Parathyroid adenoma (tissue), 2 donors: ENCODE measurements at regions not wholly inside any gene's neighbourhood (a gene's known extent, or its start where the extent isn't known, plus 50 kb on each side); places are given as distances from the start of the nearest gene placed in this dataset.

Experiments
- H2AFZ ChIP-seq: fragments of 300-600 bp; sonication (generic); one replicate; pipeline ENCODE4 v1.7.0; 2017; ENCODE audit warnings: antibody characterized with exemption, mild to moderate bottlenecking
- H3K27ac ChIP-seq: fragments of 300-600 bp; sonication (generic); one replicate; pipeline ENCODE4 v1.7.0; 2017
- H3K27me3 ChIP-seq: fragments of 300-600 bp; sonication (generic); one replicate; pipeline ENCODE4 v1.7.0; 2017; ENCODE audit warnings: low read length; ENCODE audit not compliant: control insufficient read depth, insufficient read depth
- H3K36me3 ChIP-seq: fragments of 300-600 bp; sonication (generic); one replicate; pipeline ENCODE4 v1.7.0; 2017; ENCODE audit warnings: low read length; ENCODE audit not compliant: control insufficient read depth, insufficient read depth
- H3K4me1 ChIP-seq: fragments of 300-600 bp; sonication (generic); one replicate; pipeline ENCODE4 v1.7.0; 2017; ENCODE audit warnings: control low read depth
- H3K4me2 ChIP-seq: fragments of 300-600 bp; sonication (generic); one replicate; pipeline ENCODE4 v1.7.0; 2017; ENCODE audit warnings: low read length
- H3K4me3 ChIP-seq: fragments of 300-600 bp; sonication (generic); one replicate; pipeline ENCODE4 v1.7.0; 2017; ENCODE audit warnings: low read depth, low read length
- H3K79me2 ChIP-seq: fragments of 300-600 bp; sonication (generic); one replicate; pipeline ENCODE4 v1.7.0; 2017; ENCODE audit warnings: control low read depth
- H3K9ac ChIP-seq: fragments of 300-600 bp; sonication (generic); one replicate; pipeline ENCODE4 v1.7.0; 2017; ENCODE audit warnings: mild to moderate bottlenecking
- H3K9me3 ChIP-seq: fragments of 300-600 bp; sonication (generic); one replicate; pipeline ENCODE4 v1.7.0; 2017; ENCODE audit warnings: low read length; ENCODE audit not compliant: control insufficient read depth
- TF ChIP-seq, protein P1 (sequence below): fragments of 300-600 bp; sonication (generic); IDR thresholded peaks from one replicate; pipeline ENCODE4 v1.7.0; 2017; ENCODE audit warnings: antibody characterized with exemption, mild to moderate bottlenecking
- donor health status: primary hyperparathyroidism.

DNA sequence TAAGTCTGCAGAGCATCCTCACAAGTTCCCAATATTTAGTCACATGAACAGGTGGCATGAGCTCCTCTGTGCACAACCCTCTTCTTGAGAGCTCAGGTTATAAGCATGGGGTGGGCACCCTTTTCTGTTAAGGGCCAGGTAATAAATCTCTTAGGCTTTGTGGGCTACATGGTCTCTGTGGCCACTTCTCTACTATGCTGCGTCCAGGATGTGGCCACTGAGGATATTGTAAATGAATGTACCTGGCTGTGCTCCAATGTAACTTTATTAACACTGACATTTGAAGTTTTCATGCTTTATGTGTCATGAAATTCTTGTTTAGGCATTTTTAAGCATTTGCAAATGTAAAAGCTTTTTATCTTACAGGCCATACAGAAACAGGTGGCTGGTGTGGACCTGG lies 116.8 kb upstream of the ST6GAL2 start:
- H3K9me3 ChIP-seq: no peaks in the 10 kb centered on the region
- TF ChIP-seq, protein P1, sequence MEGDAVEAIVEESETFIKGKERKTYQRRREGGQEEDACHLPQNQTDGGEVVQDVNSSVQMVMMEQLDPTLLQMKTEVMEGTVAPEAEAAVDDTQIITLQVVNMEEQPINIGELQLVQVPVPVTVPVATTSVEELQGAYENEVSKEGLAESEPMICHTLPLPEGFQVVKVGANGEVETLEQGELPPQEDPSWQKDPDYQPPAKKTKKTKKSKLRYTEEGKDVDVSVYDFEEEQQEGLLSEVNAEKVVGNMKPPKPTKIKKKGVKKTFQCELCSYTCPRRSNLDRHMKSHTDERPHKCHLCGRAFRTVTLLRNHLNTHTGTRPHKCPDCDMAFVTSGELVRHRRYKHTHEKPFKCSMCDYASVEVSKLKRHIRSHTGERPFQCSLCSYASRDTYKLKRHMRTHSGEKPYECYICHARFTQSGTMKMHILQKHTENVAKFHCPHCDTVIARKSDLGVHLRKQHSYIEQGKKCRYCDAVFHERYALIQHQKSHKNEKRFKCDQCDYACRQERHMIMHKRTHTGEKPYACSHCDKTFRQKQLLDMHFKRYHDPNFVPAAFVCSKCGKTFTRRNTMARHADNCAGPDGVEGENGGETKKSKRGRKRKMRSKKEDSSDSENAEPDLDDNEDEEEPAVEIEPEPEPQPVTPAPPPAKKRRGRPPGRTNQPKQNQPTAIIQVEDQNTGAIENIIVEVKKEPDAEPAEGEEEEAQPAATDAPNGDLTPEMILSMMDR: no peak
- no peak overlapping the region for H3K4me2 ChIP-seq
- H3K4me1 ChIP-seq: no peaks in the 10 kb centered on the region
- H3K4me3 ChIP-seq: no peak overlapping the region
- no peak overlapping the region for H2AFZ ChIP-seq
- no peak overlapping the region for H3K27ac ChIP-seq
- no peaks in the 10 kb centered on the region for H3K36me3 ChIP-seq
- no peaks in the 10 kb centered on the region for H3K27me3 ChIP-seq
- no peak overlapping the region for H3K9ac ChIP-seq
- H3K79me2 ChIP-seq: no peaks in the 10 kb centered on the region

DNA sequence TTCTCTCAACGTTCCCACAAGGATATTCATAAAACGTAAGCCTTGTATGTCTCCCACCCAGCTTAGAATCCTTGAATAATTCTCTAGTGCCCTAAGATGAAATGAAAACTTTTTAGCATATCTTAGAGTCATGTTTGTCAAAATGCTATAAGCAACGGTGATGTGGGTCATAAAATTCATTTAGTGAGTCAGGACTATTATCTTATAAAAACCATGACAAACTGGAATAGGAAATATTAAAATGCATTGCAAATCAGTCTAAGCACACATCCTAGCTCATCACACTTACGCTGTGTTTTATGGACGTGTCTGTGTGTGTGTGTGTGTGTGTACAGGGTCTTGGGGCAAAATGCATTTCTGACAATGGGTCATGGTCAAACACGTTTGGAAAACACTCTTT lies 119.9 kb upstream of the ST6GAL2 start:
- TF ChIP-seq, protein P1: no peak
- Histone ChIP-seq H3K4me1 (no peaks in the 10 kb centered on the region), H2AFZ (no peak overlapping the region), H3K27me3 (no peaks in the 10 kb centered on the region), H3K79me2 (no peaks in the 10 kb centered on the region), H3K4me2 (no peak overlapping the region), H3K27ac (no peak overlapping the region), H3K36me3 (no peaks in the 10 kb centered on the region), H3K9me3 (no peaks in the 10 kb centered on the region), H3K9ac (no peak overlapping the region), H3K4me3 (no peak overlapping the region)

DNA sequence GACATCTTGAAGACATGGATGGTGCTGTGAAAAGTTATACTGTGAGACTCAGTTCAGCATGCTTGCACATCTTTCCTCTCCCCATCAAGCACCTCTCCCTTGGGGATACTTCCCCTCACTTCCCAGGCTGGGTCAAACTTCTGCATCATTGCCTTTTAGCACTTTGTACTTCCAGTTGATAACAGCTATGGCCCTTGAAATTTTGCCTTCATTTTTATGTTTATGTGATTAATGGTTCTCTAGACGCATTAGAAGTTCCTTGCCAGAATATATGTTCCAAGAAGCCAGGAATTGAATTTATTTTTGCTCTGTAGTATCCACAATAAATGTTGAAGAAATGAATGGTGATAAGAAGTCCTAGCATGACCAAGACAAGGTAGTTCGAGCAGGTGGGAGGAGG lies 120.9 kb upstream of the ST6GAL2 start:
- H3K4me2 ChIP-seq: no peak overlapping the region
- H3K9ac ChIP-seq: no peak overlapping the region
- no peaks in the 10 kb centered on the region for H3K36me3 ChIP-seq
- H3K27me3 ChIP-seq: no peaks in the 10 kb centered on the region
- H3K4me1 ChIP-seq: no peaks in the 10 kb centered on the region
- H3K79me2 ChIP-seq: no peaks in the 10 kb centered on the region
- H3K27ac ChIP-seq: no peak overlapping the region
- H2AFZ ChIP-seq: no peak overlapping the region
- no peak overlapping the region for H3K4me3 ChIP-seq
- no peaks in the 10 kb centered on the region for H3K9me3 ChIP-seq
- TF ChIP-seq, protein P1: no peak

DNA sequence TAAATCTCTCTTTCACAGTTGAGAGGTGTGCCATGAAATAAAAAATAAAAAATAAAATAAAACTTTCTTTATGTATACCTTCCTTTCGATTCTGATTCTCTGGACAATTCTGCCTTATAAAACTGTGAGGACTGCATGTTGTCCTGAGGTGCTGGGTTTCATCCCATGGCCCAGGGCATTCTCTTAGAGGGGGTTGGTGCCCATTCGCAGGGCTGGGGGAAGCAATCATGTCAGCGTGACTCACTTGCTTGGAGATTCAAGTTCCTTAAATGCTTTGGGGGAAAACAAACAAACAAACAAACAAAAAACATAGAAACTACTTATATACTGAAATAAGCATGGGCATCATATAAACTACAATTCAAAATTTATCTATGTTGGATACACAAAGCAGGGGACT lies 122.0 kb upstream of the ST6GAL2 start:
- Histone ChIP-seq H3K27me3 (no peaks in the 10 kb centered on the region), H3K9me3 (no peaks in the 10 kb centered on the region), H3K79me2 (no peaks in the 10 kb centered on the region), H3K4me2 (no peak overlapping the region), H2AFZ (no peak overlapping the region), H3K4me3 (no peak overlapping the region), H3K4me1 (no peaks in the 10 kb centered on the region), H3K27ac (no peak overlapping the region), H3K36me3 (no peaks in the 10 kb centered on the region), H3K9ac (no peak overlapping the region)
- TF ChIP-seq, protein P1: no peak

DNA sequence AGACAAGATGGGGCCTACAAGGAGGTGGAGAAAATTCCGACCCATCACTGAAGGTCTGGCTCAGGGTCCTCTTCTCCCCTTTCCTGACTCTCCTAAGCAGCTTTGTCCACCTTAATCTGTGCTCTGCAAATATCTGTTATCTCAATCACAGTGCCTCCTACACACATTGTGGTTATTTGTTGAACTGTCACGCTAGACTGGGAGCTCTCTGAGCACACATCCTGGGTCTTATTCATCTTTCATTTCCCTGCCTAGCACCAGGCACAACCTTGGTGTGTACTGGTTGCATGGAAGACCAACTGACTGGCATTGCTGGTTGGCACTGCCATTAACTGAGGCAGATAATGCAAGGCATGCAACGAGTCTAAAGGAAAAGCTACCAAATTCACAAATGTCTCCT lies 122.9 kb upstream of the ST6GAL2 start:
- TF ChIP-seq, protein P1: no peak
- H3K9ac ChIP-seq: no peak overlapping the region
- no peak overlapping the region for H3K4me3 ChIP-seq
- H3K27me3 ChIP-seq: no peaks in the 10 kb centered on the region
- H3K4me1 ChIP-seq: no peaks in the 10 kb centered on the region
- no peaks in the 10 kb centered on the region for H3K9me3 ChIP-seq
- H3K27ac ChIP-seq: no peak overlapping the region
- H2AFZ ChIP-seq: no peak overlapping the region
- H3K4me2 ChIP-seq: no peak overlapping the region
- no peaks in the 10 kb centered on the region for H3K36me3 ChIP-seq
- no peaks in the 10 kb centered on the region for H3K79me2 ChIP-seq
